GM10266 (cell line): ENCODE measurements at regions not wholly inside any gene's neighbourhood (a gene's known extent, or its start where the extent isn't known, plus 50 kb on each side); places are given as distances from the start of the nearest gene placed in this dataset.

Experiments used
- DNase-seq: peaks from one replicate; pipeline ENCODE4 v3.0.0; 2012; ENCODE audit errors: extremely low spot score
- TF ChIP-seq, protein P1 (sequence below): IDR thresholded peaks from 2 replicates; pipeline ENCODE4 v1.5.1; 2012; ENCODE audit warnings: mild to moderate bottlenecking, low read depth; ENCODE audit not compliant: control insufficient read depth, insufficient read depth; ENCODE audit errors: missing control alignments

DNA sequence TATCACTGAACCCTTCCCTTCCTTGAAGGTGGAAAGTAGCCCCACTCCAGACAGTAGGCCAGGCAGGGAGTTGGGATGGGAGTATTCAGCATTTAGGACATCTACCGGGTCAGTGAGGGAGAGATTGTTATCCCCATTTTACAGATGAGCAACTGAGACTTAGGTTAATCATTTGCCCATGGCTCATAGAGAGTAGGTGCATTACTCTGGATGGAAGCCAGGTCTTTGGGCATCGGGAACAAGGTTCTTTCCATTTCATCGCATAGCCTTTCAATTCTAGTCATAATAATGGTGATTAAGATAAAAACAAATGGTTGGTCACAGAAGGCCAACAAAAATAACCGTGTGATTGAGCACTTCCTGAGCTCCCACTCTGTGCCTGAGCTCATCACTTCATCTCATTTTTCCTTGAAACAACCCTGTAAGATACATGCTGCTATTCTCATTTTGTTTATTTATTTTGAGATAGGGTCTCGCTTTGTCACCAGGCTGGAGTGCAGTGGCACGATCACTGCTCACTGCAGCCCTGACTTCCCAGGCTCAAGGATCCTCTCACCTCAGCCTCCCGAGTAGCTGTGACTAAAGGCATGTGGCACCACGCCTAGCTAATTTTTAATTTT, 64.8 kb downstream of the NAV1 start:
- DNase-seq, result no peak

DNA sequence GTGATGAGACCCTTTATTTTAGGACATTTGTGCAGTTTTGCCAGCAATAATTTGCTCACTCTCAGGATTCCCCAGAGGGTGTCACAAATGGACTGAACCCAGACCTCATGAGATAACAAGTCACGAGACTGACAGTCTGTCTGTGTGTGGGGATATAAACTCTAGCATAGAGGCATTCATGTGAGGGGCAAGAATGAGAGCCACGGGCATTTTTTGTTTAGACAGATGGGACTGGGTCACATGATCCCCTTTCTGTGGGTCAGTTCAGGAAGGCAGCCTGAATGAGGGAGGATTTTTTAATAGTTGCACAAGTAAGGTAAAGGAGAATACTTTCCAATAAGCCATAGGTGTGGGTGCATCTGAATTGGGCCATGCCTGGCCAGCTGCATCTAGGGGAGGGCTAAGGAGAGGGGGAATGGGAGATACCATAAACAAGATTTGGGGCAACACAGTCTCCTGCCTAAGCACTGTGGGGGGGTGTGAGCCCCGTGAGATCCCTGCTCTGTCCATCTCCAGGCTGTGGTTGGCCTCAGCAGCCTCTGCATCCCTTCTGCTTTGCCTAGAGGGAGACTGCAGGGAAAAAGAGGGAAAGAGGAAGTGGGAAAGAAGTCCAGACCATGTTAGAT, 66.6 kb downstream of the NAV1 start:
- TF ChIP-seq, protein P1, sequence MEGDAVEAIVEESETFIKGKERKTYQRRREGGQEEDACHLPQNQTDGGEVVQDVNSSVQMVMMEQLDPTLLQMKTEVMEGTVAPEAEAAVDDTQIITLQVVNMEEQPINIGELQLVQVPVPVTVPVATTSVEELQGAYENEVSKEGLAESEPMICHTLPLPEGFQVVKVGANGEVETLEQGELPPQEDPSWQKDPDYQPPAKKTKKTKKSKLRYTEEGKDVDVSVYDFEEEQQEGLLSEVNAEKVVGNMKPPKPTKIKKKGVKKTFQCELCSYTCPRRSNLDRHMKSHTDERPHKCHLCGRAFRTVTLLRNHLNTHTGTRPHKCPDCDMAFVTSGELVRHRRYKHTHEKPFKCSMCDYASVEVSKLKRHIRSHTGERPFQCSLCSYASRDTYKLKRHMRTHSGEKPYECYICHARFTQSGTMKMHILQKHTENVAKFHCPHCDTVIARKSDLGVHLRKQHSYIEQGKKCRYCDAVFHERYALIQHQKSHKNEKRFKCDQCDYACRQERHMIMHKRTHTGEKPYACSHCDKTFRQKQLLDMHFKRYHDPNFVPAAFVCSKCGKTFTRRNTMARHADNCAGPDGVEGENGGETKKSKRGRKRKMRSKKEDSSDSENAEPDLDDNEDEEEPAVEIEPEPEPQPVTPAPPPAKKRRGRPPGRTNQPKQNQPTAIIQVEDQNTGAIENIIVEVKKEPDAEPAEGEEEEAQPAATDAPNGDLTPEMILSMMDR, result no peak
- DNase-seq, result no peak

More for the DNA sequence above, 64.8 kb downstream of the NAV1 start:
- TF ChIP-seq, protein P1, result no peak

- no peak for DNase-seq
- TF ChIP-seq, protein P1, result no peak
These were observed 67.2 kb downstream of the NAV1 start for GRCh38 chr1:201606096-201606495.

DNA sequence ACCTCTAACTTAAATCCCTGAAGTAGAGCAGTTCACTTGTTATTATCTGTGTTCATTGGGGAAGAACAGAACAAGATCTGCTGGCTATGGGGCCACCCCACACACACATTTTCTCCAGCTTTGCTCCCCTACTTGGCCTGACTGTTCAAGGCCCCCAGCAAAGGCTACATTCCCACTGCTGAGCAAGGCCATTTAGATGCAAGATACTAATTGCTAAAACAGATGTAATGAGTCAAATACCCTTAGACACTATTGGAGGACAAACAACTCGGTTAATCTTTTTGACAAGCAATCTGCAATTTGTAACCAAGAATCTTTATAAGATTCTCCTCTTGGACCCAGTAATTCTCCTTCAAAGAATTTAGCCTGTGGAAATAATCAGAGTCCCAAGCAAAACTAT, 67.7 kb downstream of the NAV1 start:
- TF ChIP-seq, protein P1, result no peak
- no peak for DNase-seq

DNA sequence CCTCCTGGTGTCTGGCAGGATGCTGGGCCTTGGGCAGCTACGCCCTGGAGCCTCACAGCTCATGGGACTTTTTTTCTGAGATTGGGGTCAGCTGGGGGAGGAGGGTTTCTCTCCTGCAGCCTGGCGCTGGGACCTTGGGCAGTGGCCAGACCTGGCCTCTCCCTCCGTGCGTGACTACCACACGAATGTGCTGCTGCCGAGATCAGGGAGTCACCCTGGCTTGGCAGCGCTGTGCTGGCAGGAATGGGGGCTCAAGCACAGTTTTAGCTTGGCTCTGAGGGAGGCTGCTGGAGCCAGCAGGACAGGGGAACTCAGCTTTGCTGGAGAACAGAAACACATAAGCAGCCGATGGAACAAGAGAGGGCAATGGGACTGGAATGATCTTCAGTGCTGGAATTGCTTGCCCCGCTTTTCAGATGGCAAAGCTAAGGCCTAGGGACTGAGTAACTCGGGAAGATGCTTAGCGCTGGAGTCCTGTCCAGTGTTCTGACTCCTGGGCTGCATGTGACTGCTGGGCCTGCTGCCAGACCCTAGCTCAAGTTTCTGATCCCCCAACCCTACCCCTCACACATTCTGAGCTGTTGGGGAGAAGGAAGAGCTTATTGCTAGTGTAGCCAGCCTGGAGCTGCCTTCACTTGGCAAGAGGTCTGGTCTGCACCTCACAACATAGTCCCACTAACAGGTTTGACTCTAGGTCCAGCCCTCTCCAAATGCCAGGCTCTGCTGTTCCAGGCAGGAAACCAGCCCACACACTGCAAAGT, 69.9 kb downstream of the NAV1 start:
- TF ChIP-seq, protein P1, result no peak
- DNase-seq, result no peak

DNA sequence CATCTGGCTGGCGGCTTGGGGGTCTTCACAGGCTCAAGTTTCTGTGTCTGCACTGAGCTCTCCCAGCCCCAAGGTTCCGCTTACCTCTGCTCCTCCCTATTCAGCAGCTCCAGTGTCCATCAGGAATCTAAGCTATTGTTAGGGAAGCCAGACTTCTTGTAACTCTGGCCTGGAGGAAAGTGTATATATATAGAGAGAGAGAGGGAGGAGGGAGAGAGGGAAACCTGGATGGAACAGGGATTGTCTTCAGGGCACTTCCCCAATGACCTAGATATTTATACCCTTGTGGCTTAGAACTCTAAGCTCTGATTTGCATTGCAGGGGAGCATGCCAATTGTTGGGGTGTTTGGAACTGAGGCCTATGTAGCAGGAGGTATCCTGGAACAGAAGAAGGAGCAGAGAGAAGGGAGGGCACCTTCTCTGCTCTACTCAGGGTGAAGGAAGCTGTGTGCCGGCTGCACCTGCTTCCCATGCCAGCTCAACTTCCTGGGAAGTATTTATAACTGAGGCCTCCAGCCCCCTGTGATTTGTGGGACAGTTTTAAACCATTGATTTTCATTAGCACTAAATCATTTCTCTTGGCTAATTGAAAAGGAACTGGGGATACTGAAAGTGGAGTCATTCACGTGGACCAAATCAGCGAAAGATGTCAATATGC, 70.9 kb downstream of the NAV1 start:
- TF ChIP-seq, protein P1, result no peak
- DNase-seq, result no peak
